CD14-positive monocyte (primary cell): ENCODE measurements at regions not wholly inside any gene's neighbourhood (a gene's known extent, or its start where the extent isn't known, plus 50 kb on each side); places are given as distances from the start of the nearest gene placed in this dataset.

Source experiments
- DNase-seq, 3 donors: peaks; one replicate each; pipeline ENCODE4 v3.0.0-alpha.2; 2011 to 2022
- H2AFZ ChIP-seq: 2 replicates; pipeline ENCODE4 v1.6.0; 2012; ENCODE audit warnings: mild to moderate bottlenecking, low read depth, low read length, inconsistent platforms; ENCODE audit not compliant: insufficient read depth, poor library complexity, severe bottlenecking
- H3K27ac ChIP-seq, 2 donors: 1 replicate in 1 of 2; 2 replicates in 1 of 2; pipeline ENCODE4 v1.5.1; 2012 to 2013; ENCODE audit warnings: low read length in 2 of 2, control low read depth in 1 of 2, inconsistent platforms in 1 of 2, low read depth in 1 of 2, mild to moderate bottlenecking in 1 of 2
- H3K27me3 ChIP-seq, 2 donors: one replicate each; pipeline versions ENCODE4 v1.6.0 to v1.6.1; 2011 to 2013; ENCODE audit warnings: low read length in 2 of 2; ENCODE audit not compliant: control insufficient read depth in 2 of 2, insufficient read depth in 2 of 2
- H3K36me3 ChIP-seq, 2 donors: replicated peaks in 1 of 2; 1 replicate in 1 of 2; 2 replicates in 1 of 2; pipeline versions ENCODE4 v1.5.1 to v1.6.1; 2012 to 2013; ENCODE audit warnings: low read length in 2 of 2, control low read depth in 1 of 2, inconsistent platforms in 1 of 2, mild to moderate bottlenecking in 1 of 2; ENCODE audit not compliant: insufficient read depth in 2 of 2, control insufficient read depth in 1 of 2
- H3K4me1 ChIP-seq, 2 donors: 1 replicate in 1 of 2; 2 replicates in 1 of 2; pipeline versions ENCODE4 v1.5.1 to v1.6.1; 2012 to 2013; ENCODE audit warnings: low read length in 2 of 2, control low read depth in 1 of 2, inconsistent platforms in 1 of 2, mild to moderate bottlenecking in 1 of 2, moderate library complexity in 1 of 2; ENCODE audit not compliant: insufficient read depth in 2 of 2, control insufficient read depth in 1 of 2
- H3K4me2 ChIP-seq: replicated peaks from 2 replicates; pipeline ENCODE3; 2012; ENCODE audit warnings: low read length, moderate library complexity, mild to moderate bottlenecking; ENCODE audit not compliant: poor library complexity, severe bottlenecking; ENCODE audit errors: extremely low read depth
- H3K4me3 ChIP-seq, 3 experiments: fragments of 200-600 bp in 1 of 3; sonication (generic) in 1 of 3; replicated peaks in 1 of 3; 1 replicate in 2 of 3; 2 replicates in 1 of 3; pipeline ENCODE4 v1.5.1; 2011 to 2013; ENCODE audit warnings: low read length in 3 of 3, mild to moderate bottlenecking in 3 of 3, control low read depth in 2 of 3, low read depth in 2 of 3, inconsistent platforms in 1 of 3, moderate library complexity in 1 of 3
- H3K79me2 ChIP-seq: 2 replicates; pipeline ENCODE4 v1.6.0; 2012; ENCODE audit warnings: mild to moderate bottlenecking, control low read depth, inconsistent platforms, low read length, moderate library complexity; ENCODE audit not compliant: insufficient read depth
- H3K9ac ChIP-seq: 2 replicates; pipeline ENCODE4 v1.6.0; 2017; ENCODE audit warnings: low read length, mild to moderate bottlenecking; ENCODE audit not compliant: insufficient read depth, poor library complexity, severe bottlenecking
- H3K9me3 ChIP-seq, 2 donors: replicated peaks in 1 of 2; 1 replicate in 1 of 2; 2 replicates in 1 of 2; pipeline versions ENCODE4 v1.5.1 to v1.6.1; 2012 to 2013; ENCODE audit warnings: low read length in 2 of 2, control low read depth in 1 of 2; ENCODE audit not compliant: control insufficient read depth in 1 of 2, insufficient read depth in 1 of 2
- H4K20me1 ChIP-seq: 2 replicates; pipeline ENCODE4 v1.6.0; 2012; ENCODE audit warnings: mild to moderate bottlenecking, low read length, control low read depth, moderate library complexity; ENCODE audit not compliant: insufficient read depth
- H3K27ac Mint-ChIP-seq, 7 donors: one replicate each; pipeline ENCODE4 v1.8.0; 2020; ENCODE audit warnings: mild to moderate bottlenecking in 7 of 7, mixed read lengths in 7 of 7, moderate library complexity in 6 of 7, inconsistent platforms in 2 of 7
- H3K27me3 Mint-ChIP-seq, 3 donors: one replicate each; pipeline ENCODE4 v1.8.0; 2021 to 2022; ENCODE audit warnings: low read depth in 3 of 3, mild to moderate bottlenecking in 3 of 3, mixed read lengths in 3 of 3, moderate library complexity in 3 of 3, inconsistent platforms in 1 of 3
- H3K36me3 Mint-ChIP-seq, 2 donors: one replicate each; pipeline ENCODE4 v1.8.0; 2020; ENCODE audit warnings: mixed read lengths in 2 of 2, inconsistent platforms in 1 of 2, mild to moderate bottlenecking in 1 of 2
- H3K4me1 Mint-ChIP-seq: one replicate; pipeline ENCODE4 v1.8.0; 2020; ENCODE audit warnings: mild to moderate bottlenecking, mixed read lengths
- H3K4me3 Mint-ChIP-seq, 2 donors: one replicate each; pipeline ENCODE4 v1.8.0; 2020; ENCODE audit warnings: mild to moderate bottlenecking in 2 of 2, mixed read lengths in 2 of 2, moderate library complexity in 1 of 2
- H3K9me3 Mint-ChIP-seq, 7 donors: one replicate each; pipeline ENCODE4 v1.8.0; 2020 to 2022; ENCODE audit warnings: mixed read lengths in 7 of 7, mild to moderate bottlenecking in 6 of 7, moderate library complexity in 6 of 7, inconsistent platforms in 2 of 7
- CTCF ChIP-seq: fragments of 200-600 bp; IDR thresholded peaks from one replicate; pipeline ENCODE4 v1.8.0; 2022; ENCODE audit warnings: antibody characterized with exemption, mild to moderate bottlenecking
- WGBS: methylation state at CpG from one replicate; pipeline ENCODE4 v1.1.5; 2013; ENCODE audit warnings: missing lambda C conversion rate; ENCODE audit not compliant: insufficient coverage; 5-methylcytosine and 5-hydroxymethylcytosine counted together
- intact Hi-C, 2 donors: fragments of 100-400 bp; cut with micrococcal nuclease; formaldehyde crosslinking; loops; one replicate each; pipeline versions ENCODE4 v1.15.0 to v1.15.1; 2023

- Histone ChIP-seq H4K20me1 (no peaks in the 10 kb centered on the region), H3K4me1 (no peaks in the 10 kb centered on the region), H3K27ac (no peak overlapping the region), H3K9ac (no peak overlapping the region), H3K9me3 (no peaks in the 10 kb centered on the region), H3K27me3 (no peaks in the 10 kb centered on the region), H2AFZ (no peak overlapping the region), H3K36me3 (no peaks in the 10 kb centered on the region), H3K4me2 (no peak overlapping the region), H3K4me3 (no peak overlapping the region), H3K79me2 (no peaks in the 10 kb centered on the region)
- DNase-seq: no peak
- no peak overlapping the region for H3K27ac Mint-ChIP-seq
- peaks cover 0 to 3% (median 0%) of the 10 kb centered on the region in 7 donors for H3K9me3 Mint-ChIP-seq
- peaks cover 3% of the 10 kb centered on the region for H3K4me1 Mint-ChIP-seq
- no peak overlapping the region for H3K4me3 Mint-ChIP-seq
- no peaks in the 10 kb centered on the region for H3K27me3 Mint-ChIP-seq
- no CpG with 5 or more reads among the region's 1 CpG for WGBS
- H3K36me3 Mint-ChIP-seq: no peaks in the 10 kb centered on the region
- intact Hi-C loops: no loop called here
- TF ChIP-seq CTCF: no peak
Observed at GRCh38 chr16:79949417-79949816, 348.9 kb upstream of the MAF start.

- Histone ChIP-seq H3K9ac (no peak overlapping the region), H3K36me3 (no peaks in the 10 kb centered on the region), H3K4me3 (no peak overlapping the region), H4K20me1 (no peaks in the 10 kb centered on the region), H3K27ac (no peak overlapping the region), H3K27me3 (no peaks in the 10 kb centered on the region), H3K4me2 (no peak overlapping the region), H3K79me2 (no peaks in the 10 kb centered on the region), H2AFZ (no peak overlapping the region), H3K4me1 (no peaks in the 10 kb centered on the region), H3K9me3 (no peaks in the 10 kb centered on the region)
- Mint-ChIP-seq H3K27ac (no peak overlapping the region), H3K4me3 (no peak overlapping the region), H3K4me1 (peaks cover 3% of the 10 kb centered on the region), H3K36me3 (no peaks in the 10 kb centered on the region), H3K9me3 (peaks cover 0 to 3% (median 0%) of the 10 kb centered on the region in 7 donors), H3K27me3 (no peaks in the 10 kb centered on the region)
- no CpG with 5 or more reads among the region's 3 CpGs for WGBS
- no peak for DNase-seq
- TF ChIP-seq CTCF: no peak
- intact Hi-C loops: no loop called here
Observed at GRCh38 chr16:79947771-79948170, 347.2 kb upstream of the MAF start.
